GM12865 (cell line): ENCODE measurements at regions not wholly inside any gene's neighbourhood (a gene's known extent, or its start where the extent isn't known, plus 50 kb on each side); places are given as distances from the start of the nearest gene placed in this dataset.
A peak's percentile ranks its signal among the peaks of the same experiment; 100 is the strongest.

Source experiments
- DNase-seq: peaks from one replicate; pipeline ENCODE4 v3.0.0; 2010; ENCODE audit warnings: low read depth
- H3K4me3 ChIP-seq: 2 replicates; pipeline ENCODE4 v1.5.1; 2011; ENCODE audit warnings: mild to moderate bottlenecking, low read depth, low read length, control low read depth
- TF ChIP-seq, protein P1 (sequence below): IDR thresholded peaks from 2 replicates; pipeline ENCODE4 v1.5.1; 2011; ENCODE audit warnings: low read length, control low read depth, low read depth, inconsistent platforms; ENCODE audit not compliant: insufficient read depth; ENCODE audit errors: missing control alignments

- DNase-seq: no peak
- no peak overlapping the region for H3K4me3 ChIP-seq
- TF ChIP-seq, protein P1, sequence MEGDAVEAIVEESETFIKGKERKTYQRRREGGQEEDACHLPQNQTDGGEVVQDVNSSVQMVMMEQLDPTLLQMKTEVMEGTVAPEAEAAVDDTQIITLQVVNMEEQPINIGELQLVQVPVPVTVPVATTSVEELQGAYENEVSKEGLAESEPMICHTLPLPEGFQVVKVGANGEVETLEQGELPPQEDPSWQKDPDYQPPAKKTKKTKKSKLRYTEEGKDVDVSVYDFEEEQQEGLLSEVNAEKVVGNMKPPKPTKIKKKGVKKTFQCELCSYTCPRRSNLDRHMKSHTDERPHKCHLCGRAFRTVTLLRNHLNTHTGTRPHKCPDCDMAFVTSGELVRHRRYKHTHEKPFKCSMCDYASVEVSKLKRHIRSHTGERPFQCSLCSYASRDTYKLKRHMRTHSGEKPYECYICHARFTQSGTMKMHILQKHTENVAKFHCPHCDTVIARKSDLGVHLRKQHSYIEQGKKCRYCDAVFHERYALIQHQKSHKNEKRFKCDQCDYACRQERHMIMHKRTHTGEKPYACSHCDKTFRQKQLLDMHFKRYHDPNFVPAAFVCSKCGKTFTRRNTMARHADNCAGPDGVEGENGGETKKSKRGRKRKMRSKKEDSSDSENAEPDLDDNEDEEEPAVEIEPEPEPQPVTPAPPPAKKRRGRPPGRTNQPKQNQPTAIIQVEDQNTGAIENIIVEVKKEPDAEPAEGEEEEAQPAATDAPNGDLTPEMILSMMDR: no peak
Observed at GRCh38 chr15:61403884-61404283, 174.8 kb upstream of the RORA start.

- no peak overlapping the region for H3K4me3 ChIP-seq
- TF ChIP-seq, protein P1: no peak
- no peak for DNase-seq
Observed at GRCh38 chr15:61401903-61402698, 173.0 kb upstream of the RORA start.

DNA sequence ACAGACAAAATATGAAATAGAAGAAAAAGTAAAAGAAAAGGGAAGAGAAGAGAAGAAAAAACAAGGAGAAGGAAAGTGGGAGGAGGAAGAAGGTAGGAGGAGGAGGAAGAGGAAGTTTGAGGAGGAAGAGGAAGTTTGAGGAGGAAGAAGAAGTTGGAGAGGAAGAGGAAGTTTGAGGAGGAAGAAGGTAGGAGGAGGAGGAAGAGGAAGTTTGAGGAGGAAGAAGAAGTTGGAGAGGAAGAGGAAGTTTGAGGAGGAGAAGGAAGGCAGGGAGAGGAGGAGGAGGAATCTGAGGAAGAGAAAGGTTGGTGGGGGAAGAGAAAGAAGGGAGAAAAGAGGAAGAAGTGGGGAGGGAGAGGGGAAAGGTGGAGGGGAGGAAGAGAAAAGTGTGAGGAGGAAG, 169.2 kb upstream of the RORA start:
- no peak for DNase-seq
- TF ChIP-seq, protein P1: no peak
- H3K4me3 ChIP-seq: no peak overlapping the region

DNA sequence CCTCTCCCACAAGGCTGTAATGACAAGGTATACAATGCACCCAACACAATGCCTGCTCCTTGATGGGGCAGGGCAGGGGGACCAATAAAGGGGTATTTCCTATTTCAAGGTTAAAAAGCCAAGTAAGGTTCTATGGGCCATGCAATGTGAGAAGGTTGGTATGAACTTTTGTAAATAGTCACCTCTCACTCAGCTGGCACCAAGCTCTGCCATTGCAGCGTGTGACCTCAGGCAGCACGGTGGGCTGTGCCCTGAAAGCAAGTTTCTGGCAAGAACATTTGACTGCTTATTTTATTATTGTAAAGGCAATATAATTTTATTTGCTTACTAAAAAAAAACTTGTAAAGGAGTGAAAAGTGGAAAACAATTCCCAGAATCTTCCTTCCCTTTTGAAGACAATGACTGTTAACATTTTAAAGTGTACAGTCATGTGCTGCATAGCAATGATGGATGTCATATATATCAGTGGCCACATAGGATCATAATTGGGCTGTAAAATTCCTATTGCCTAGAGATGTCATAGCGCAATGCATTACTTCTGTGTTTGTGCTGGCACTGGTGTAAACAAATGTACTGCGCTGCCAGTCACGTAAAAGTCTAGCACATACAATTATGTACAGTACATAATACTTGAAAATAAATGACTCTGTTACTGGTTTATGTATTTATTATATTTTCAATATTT, 167.3 kb upstream of the RORA start:
- DNase-seq: no peak
- no peak overlapping the region for H3K4me3 ChIP-seq

DNA sequence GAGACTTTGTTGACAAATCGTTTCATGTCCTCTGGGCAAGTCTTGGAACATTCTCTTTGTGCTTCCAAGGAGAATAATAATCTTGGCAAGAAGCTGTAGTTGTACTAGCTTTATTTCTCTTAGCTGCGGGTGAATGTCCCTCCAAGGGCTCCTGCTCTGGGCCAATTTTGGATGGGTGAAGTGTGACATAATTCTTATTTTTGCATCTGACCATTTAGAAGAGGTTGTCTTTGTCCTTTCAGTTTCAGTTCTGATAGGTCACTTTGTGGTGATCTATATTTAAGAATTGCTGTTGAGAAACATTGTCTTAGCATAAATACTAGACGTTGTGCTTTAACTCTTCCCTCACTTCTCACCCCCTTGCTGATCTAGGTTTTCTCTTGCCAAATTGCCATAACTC, 164.8 kb upstream of the RORA start:
- peak; percentile 23 for DNase-seq
- H3K4me3 ChIP-seq: no peak overlapping the region
- TF ChIP-seq, protein P1: no peak

More for the DNA sequence above, 167.3 kb upstream of the RORA start:
- TF ChIP-seq, protein P1: no peak

DNA sequence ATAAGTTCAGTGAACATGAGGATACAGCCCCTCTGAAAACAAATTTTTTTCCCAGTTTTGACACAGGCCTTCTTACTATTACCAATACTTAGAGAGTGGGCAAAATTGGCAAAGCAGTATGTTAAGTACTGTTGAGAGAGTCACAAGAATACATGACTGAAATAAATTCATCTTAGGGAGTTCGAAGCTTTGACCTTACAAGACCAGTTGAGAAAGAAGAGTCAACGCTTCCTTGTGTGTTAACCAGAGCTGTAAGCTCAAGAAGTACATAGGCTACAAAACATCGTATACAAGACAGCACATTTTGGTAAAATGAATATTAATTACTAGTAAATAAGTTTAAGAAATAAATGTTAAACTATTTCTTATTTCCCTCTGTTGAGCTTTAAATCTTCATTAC, 164.4 kb upstream of the RORA start:
- H3K4me3 ChIP-seq: no peak overlapping the region
- no peak for DNase-seq
- TF ChIP-seq, protein P1: no peak

- TF ChIP-seq, protein P1: no peak
- H3K4me3 ChIP-seq: no peak overlapping the region
- DNase-seq: peak; percentile 13
Observed at GRCh38 chr15:61390138-61390537, 161.0 kb upstream of the RORA start.
